COLO668 (cell line): ENCODE measurements at regions not wholly inside any gene's neighbourhood (a gene's known extent, or its start where the extent isn't known, plus 50 kb on each side); places are given as distances from the start of the nearest gene placed in this dataset.

Experiments
- DNase-seq: peaks from one replicate; lab custom pipeline; 2025; ENCODE audit not compliant: unreplicated experiment; lab: John Stamatoyannopoulos, UW

DNA sequence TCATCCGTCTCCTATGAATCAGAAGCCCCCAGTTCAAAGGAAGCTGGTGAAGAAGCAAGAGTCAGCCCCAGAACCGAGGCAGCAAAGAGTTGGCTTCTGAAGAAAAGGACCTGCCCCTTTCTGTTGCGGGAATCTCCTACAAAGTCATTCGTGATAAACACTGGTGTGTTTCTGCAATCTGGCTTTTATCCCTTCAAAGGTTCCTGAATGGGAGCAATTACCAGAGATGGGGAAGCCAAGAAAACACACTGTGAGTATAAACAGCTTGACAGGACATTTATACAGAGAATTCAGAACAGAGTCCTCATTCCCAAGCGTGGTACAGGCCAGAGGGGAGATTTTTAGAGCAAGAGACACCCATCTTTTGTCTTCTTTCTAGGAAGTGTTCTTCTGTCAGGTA, 226.8 kb upstream of the LNX1 start:
- no peak for DNase-seq

DNA sequence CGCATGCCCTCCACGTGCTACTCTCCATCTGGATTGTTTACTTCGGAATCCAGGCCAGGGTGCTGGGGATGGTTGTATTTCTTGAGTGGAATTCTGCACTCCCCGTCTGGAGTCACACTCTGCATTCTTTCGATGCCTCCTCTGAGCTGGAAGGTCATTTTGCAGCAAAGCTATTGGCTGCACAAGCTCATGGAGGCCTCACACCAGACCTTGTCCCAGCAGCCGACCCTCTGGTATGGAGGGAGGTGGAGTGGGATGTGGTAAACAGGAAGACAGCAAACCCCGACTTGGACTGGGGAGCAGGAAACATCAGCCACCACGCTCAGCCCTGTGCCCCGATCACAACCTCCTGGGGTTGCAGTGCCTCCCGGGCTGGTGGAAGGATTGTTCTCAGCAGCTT, 225.3 kb upstream of the LNX1 start:
- DNase-seq, result no peak

DNA sequence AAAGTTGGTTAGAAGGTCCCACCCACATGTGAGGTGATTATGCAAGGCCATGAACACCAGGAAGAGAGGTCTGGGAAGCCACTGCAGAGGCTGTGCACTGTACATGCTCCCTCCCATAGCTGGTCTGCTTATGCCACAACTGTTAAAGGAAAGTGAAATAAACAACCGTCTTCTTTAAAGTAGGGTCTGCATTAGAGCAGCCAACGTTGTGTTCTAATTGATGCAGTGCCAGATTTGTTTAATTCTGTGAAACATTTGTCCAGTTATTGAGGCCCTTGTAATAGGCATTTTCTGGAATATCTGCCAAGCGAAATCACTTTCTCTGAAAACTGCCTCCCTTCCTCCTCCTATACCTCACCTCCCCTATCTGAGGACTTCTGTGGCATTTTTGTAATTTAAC, 224.0 kb upstream of the LNX1 start:
- DNase-seq, result no peak

DNA sequence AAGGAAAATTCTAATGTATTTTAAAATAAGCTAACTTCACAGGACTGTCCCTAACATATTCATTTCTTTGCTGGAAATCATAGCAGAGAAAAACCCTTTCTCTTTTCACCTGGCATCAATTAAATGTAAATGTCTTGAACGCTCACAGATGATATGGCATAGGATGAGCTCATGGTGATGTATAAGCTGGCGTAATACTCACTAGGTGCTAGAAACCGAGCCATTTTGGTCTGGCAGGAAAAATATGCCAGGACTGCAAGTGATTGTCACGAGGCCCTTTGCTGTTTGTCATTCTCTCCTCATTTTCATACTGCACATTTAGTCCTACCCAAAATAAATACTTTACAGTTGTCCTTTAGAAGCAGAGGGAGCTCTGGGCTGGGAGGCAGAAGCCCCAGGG, 222.7 kb upstream of the LNX1 start:
- no peak for DNase-seq

DNA sequence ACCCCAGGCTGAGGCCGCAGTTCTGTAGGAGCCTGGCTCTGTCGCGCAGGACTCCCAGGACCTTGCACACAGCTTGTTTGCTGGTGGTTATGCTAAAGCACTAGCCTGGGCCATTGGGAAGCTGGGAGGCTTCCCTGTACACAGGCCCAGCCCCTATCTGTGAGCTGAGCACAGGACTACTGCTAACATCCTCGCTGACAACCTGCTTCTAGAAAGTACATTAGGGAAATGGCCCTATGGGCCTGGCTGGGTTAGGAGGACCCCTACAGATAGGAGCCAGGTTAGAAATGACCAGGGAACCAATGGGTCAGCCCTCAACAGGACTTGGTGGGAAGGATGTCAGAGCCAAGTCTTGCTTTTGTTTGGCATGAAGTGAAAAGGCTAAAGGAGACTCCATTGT, 219.4 kb upstream of the LNX1 start:
- DNase-seq, result no peak

DNA sequence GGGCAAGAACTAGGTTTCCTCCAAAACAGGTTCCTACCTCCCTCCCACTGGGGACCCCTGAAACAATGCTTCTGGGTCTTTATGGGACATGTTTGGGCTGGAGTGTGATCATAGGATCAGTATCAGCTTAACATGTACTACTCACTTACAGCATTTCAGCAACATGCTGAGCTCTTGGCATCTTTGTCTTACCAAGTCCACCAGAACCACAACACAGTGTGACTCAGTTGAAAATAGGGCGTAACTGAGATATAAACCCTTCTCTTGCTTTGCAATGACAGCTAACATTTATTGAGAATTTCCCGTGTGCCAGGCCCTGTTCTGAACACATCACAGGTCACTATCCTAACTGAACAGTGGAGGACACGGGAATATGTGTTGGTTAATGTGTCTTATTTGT, 218.5 kb upstream of the LNX1 start:
- no peak for DNase-seq

DNA sequence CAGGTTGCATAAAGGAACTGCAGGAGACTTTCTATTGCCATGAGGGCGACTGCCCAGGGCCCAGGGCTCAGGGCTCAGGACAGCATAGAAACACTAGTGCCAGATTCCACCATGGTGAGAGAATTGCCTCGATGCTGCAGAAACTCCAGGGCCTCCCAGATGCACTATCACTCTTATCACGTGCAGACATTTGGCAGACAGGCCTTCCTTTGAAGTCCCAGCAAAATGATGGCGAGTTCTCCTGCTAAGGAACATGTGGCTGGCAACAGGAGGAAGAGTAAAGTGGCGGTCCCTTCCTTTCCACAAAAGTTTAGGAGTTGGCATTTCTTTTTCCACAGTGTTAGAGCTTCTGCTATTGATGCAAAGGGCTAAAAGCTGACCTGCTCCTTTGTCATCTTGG, 214.0 kb upstream of the LNX1 start:
- no peak for DNase-seq

DNA sequence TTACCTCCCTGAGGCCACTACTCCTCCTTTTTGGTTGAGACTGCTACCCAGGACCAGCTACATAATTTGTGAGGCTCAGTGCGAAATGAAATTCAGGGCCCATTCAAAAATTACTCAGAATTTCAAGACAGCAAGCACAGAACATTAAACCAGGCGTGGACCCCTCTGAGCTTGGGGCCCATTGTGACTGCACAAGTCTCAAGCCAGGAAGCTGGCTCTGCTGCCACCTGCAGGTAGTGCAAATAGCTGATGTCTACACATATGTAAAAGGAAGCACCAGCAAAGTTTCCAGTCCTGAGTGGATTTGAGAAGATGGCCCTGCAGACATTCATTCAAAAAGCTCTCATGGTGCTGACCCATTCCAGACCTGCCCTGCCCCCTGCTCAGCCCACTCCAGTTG, 213.4 kb upstream of the LNX1 start:
- peak; percentile 62 for DNase-seq

DNA sequence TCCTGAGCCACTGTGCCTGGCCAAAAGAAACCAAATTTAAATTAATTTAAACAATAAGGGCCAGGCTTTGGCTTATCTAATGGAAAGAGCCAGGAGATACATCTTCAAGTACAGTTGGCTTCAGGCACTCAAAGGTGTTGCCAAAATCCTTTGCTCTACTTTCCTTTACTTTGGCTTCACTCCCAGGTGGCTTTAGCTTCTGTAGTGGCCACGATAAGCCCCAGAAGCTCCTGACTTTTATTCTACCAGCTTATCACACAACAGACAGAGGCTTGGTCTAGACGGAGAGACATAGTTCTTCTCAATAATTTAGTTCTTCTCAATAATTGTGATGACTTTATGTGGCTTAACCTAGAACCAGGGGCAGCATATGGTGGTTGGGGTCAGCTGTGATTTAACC, 211.2 kb upstream of the LNX1 start:
- DNase-seq, result no peak

DNA sequence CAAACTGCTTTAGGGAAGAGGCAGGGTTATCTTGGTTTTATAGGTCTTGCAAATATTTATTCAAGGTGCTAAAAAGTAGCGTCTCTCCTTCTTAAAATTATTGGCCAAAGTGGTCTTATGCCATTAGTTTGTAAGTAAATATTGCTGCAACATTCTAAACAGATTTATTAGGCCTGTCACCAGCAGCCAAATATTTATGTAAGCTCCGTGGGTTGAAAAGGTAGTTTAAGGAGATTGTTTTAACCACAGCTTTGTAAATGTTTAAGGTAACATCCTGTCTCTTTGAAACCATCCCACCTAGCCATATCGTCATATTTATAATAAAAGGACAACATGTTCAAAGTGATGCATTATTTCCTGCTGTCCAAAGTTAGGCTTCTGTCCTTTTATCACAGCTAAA, 210.1 kb upstream of the LNX1 start:
- no peak for DNase-seq

DNA sequence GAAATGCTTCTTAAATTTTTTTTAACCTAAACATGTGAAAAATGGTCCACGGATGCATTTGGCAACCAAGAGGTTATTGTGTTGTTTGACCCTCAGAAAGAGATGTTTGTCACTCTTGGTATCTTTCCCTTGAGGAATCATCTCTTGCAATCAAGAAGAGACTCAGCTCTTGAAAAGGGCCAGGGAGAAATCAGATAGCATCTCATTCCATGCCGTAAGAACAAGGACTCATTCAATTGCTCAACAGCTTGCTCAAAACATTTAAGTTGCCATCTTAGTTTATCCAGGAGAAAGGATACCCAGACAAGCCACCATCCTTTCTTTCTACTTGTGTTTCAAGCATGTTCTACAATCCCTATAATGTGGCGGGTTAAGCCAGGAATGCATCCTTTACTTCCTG, 209.5 kb upstream of the LNX1 start:
- DNase-seq, result no peak

DNA sequence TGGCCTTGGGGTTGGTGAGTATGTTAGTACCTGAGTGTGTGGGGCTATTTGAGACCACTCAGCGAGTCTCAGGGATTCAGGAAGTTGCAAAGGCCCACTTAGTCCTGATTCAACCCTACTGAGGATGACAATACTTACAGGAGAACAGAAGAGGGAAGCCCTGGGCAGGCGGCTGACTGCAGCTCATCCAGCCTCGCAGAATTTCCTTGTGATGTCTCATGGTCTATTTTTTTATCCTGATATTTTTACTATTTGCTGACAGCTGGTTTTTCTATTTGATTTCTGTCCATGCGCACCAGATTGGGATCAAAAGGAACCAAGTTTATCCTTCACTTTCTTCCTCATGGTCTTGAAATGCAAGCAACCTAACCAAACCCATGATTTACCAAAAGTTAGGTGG, 201.8 kb upstream of the LNX1 start:
- DNase-seq, result no peak

DNA sequence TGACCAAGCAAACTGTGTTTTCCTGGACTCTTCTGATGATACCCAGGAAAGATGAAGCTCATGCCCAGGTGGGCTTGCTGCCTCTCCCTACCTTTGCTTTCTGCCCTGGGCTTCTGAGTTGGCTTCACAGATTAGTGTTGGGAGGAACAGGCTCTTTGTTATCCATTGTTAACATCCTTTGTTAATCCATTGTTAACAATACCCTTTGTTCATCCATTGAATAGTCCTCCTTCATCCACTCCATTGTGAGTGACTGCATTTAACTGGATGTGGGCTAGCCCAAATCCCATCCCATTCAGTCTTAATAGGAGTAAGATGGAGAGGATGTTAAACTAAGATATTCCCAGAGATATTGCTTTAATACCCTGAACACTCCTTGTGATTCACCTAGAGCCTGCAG, 199.0 kb upstream of the LNX1 start:
- no peak for DNase-seq

DNA sequence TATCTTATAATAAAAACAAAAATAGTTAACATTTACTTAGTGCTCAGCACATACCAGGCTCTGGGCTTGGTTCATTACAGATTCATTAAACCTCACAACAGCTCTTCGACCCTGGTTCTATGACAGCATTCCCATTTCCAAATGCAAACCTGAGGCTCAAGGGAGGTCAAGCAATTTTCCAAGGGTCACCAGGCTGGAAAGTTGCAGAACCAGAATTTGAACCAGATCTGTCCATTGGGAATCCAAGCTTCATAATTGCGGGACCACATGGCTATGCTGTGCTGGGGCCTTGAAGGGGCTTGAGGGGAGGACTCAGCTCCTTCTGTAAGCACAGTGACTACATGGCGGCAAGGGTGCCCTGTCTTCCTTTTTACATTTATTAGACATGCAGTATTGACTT, 197.3 kb upstream of the LNX1 start:
- no peak for DNase-seq

DNA sequence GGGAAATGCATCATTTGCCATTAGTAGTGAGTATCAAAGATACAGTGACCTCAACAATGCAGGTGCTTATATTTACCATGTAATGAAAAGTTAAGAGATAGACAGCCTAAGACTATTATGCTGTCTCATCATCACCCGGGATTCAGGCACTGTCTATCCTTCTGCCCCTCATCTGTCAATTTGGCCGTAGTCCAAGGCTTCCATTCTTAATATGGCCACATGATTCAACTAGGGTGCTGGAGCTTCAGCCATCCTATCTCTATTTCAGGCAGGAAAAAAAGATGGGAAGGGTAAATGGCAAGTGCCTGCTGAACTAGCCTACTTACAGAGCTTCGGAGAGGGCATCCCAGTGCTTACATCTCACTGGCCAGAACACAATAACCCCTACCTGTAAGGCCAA, 196.7 kb upstream of the LNX1 start:
- peak; percentile 28 for DNase-seq

DNA sequence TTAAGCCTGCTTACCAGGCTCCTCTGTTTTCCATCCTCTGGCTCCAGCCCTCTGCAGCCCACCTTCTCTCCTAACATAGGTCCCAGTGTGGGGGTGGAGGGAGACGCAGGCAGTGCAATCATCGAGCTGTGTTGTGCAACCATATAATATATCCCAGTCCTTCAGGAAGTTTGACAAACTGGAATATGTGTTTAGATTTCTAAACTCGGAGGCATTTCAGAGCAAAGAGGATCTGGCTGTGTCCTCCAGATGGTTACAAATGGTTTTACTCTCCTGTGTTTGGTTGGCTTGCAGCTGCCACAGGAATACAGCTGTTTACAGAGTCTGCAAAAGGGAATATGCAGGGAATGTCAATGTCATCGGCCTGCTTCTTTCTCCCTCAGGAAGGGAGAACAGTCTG, 195.3 kb upstream of the LNX1 start:
- DNase-seq, result no peak

DNA sequence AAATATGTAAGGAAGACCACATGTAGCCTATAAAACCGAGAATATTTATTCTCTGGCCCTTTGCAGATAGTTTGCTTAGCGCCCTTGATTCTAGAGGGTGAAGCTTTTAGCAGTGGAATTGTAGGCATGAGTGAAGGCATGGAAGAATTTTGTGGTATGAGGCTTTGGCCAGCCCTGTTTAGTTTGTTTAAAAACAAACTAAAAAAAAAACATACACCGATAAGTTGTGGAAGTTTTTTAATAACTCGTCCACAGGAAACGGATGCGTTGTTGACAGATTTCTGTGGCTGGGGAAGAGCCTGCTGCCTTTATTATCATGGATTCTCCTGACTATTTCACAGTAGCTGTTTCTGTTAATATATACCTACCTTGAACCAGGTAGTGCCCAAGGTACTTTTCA, 194.7 kb upstream of the LNX1 start:
- no peak for DNase-seq

DNA sequence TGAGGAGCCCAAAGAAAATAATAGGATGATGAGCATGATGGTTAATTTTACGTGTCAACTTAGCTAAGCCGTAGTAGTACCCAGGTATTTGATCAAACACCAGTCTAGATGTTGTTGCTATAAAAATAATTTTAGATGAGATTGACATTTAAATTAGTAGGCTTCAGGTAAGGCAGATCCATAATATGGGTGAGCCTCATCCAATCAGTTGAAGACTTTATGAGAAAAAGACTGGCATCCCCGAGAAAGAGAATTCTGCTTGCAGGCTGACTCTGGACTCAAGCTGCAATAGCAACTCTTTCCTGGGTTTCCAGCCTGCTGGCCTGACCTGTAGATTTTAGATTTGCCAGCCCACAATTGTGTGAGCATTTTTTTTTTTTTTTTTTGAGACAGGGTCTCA, 192.8 kb upstream of the LNX1 start:
- no peak for DNase-seq

DNA sequence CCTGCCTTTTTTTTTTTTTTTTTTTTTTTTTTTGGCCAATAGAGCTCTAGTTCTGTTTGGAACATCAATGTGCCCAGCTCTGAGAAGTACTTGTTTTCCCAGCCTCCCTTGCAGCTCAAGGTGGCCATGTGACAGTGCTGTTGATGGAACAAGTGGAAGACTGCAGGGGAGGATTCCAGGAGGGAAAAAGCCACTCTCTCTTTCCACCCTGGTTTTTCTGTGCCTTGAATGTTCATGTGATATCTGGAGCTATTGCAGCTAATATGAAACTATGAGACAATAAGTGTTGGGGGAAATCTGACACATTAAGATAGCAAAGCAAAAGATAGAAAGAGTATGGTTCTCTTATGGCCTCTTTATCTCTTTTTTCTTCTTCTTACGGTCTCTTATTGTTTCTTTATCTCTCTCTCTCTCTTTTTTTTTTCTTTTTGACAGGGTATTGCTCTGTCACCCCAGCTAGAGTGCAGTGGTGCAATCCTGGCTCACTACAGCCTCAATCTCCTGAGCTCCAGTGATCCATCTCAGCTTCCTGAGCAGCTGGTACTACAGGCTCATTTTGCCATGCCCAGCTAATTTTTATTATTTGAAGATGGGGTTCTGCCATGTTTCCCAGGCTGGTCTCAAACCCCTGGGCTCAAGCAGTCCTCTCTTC, 192.0 kb upstream of the LNX1 start:
- no peak for DNase-seq

DNA sequence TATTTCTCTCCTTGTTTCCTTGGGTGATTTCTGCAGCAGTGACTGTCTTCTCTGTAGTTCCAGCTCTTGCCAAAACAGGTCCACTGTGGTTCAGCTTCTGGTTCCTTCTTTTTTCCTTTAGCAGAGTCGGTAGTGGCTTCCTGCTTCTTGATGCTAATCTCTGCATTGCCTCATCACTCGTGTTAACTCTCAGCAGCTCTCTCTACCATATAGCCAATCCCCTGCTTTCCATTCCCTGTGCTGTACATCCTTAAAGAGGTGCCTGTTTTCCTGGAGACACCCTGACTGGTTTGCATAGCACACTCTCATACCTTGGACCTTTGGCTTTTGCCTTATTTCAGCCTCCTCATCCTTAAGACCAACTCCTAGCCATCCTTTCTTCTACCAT, 191.2 kb upstream of the LNX1 start:
- DNase-seq, result no peak

DNA sequence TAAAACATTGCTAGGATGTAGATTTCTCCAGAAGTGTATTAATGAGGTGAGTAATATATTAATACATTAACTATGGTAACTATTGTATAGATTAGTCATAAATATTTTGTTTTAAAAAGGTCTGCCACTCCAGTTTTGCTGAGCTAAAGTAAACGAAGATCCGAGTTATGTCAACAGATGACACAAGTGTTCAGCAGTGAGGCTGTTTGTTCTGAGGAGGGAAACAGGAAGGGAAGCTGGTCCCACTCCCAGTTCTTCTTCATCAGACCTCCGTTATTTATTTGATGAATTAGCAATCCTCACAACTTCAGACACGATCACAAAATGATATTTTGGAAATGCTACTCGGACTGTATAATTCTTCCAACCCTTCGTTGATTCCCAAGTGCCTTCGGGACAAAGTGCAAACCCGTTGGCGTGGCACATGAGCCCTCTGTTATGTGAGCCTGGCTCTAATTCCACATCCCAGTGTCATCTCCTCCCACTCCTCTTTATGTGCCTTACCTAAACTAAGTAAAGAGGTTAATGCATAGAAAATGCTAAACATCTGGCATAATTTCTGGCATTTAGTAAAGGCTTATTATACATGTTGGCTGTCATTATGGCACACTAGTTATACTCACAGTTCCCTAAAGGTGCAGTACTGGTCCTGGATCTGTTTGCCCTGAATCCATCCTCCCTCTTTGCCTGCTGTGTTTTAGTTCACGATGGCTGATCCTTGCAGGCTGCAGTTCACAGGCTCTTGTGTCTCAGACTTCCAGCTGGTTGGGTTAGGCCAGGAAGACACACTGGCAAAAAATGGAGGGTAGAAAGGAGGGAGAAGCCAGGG, 190.6 kb upstream of the LNX1 start:
- DNase-seq, result peak; percentile 15

DNA sequence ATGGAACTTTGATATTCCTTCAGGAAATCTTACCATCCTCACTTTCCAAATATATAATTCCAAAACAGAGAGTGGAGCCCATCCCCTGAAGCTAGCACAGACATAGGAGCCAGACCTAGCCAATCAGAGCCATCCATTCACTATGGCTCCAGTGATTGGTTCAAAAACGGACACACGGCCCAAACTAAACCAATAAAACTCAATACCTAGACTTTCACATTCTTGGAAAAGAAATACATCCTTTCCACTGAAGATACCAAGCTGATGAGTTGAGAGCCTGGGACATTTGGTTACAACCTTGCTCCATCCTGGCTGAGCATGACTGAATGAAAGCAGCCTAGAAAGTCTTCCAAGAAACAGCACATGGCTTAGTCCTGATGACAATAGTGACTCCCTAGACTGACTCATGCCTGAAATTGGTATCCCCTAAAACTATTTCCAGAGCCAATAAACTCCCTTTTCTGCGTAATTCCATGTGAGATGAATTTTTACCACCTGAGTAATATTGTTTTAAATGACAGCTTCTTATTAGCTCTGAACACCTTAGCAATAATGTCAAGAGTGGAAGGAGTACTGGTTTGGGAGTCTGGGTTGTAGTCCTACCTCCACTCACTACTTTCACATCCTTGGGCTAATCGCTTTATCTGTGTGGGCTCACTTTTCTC, 189.6 kb upstream of the LNX1 start:
- no peak for DNase-seq
